ENCODE measurements at regions not wholly inside any gene's neighbourhood (a gene's known extent, or its start where the extent isn't known, plus 50 kb on each side); places are given as distances from the start of the nearest gene placed in this dataset.

GRCh38 chr5:129345213-129345924 lies 114.7 kb upstream of the ADAMTS19 start:
- no peaks in the 10 kb centered on the region for H3K36me3 ChIP-seq
- no peak for DNase-seq
- no peak for ATAC-seq
- H3K9me3 ChIP-seq = peaks cover 0 to 29% of the 10 kb centered on the region in 2 donors
- TF ChIP-seq CTCF (IDR thresholded peaks at IDR 0.05) = no peak
- intact Hi-C loops (cut with DNase I) = no loop called here
- H3K27me3 ChIP-seq = no peaks in the 10 kb centered on the region
- H3K4me3 ChIP-seq = no peak overlapping the region
- no peaks in the 10 kb centered on the region for H3K4me1 ChIP-seq
- no peak overlapping the region for H3K27ac ChIP-seq

GRCh38 chr5:129356846-129357245 lies 103.3 kb upstream of the ADAMTS19 start:
- DNase-seq (no peak), ATAC-seq (no peak)
- Histone ChIP-seq H3K4me3 (no peak overlapping the region), H3K9me3 (peaks cover 0 to 3% of the 10 kb centered on the region in 2 donors), H3K36me3 (no peaks in the 10 kb centered on the region), H3K4me1 (no peaks in the 10 kb centered on the region), H3K27me3 (no peaks in the 10 kb centered on the region), H3K27ac (no peak overlapping the region)
- no peak for TF ChIP-seq CTCF (IDR thresholded peaks at IDR 0.05)
- intact Hi-C loops (cut with DNase I) = no loop called here

GRCh38 chr5:129358069-129358468 lies 102.0 kb upstream of the ADAMTS19 start:
- no peaks in the 10 kb centered on the region for H3K36me3 ChIP-seq
- intact Hi-C loops (cut with DNase I) = no loop called here

GRCh38 chr5:129359450-129359849 lies 100.6 kb upstream of the ADAMTS19 start:
- no peaks in the 10 kb centered on the region for H3K36me3 ChIP-seq
- H3K27me3 ChIP-seq = no peaks in the 10 kb centered on the region
- H3K9me3 ChIP-seq = no peaks in the 10 kb centered on the region
- ATAC-seq (no peak), DNase-seq (no peak)
- intact Hi-C loops (cut with DNase I) = no loop called here
- H3K27ac ChIP-seq = no peak overlapping the region
- no peaks in the 10 kb centered on the region for H3K4me1 ChIP-seq
- no peak for TF ChIP-seq CTCF (IDR thresholded peaks at IDR 0.05)
- H3K4me3 ChIP-seq = no peak overlapping the region

More at GRCh38 chr5:129358069-129358468, 102.0 kb upstream of the ADAMTS19 start:
- Histone ChIP-seq H3K9me3 (no peaks in the 10 kb centered on the region), H3K27ac (no peak overlapping the region), H3K4me3 (no peak overlapping the region), H3K4me1 (no peaks in the 10 kb centered on the region), H3K27me3 (no peaks in the 10 kb centered on the region)
- ATAC-seq (no peak), DNase-seq (peak in 1 of 4 donors; percentile 17)
- TF ChIP-seq CTCF (IDR thresholded peaks at IDR 0.05) = no peak

GRCh38 chr5:129361441-129362025 lies 98.6 kb upstream of the ADAMTS19 start:
- intact Hi-C loops (cut with DNase I) = no loop called here
- DNase-seq (no peak), ATAC-seq (no peak)
- Histone ChIP-seq H3K27me3 (no peaks in the 10 kb centered on the region), H3K4me1 (no peaks in the 10 kb centered on the region), H3K9me3 (peaks cover 0 to 10% of the 10 kb centered on the region in 2 donors), H3K36me3 (no peaks in the 10 kb centered on the region), H3K4me3 (no peak overlapping the region), H3K27ac (no peak overlapping the region)
- no peak for TF ChIP-seq CTCF (IDR thresholded peaks at IDR 0.05)
